Gastroesophageal sphincter (tissue), 4 donors: ENCODE measurements at regions not wholly inside any gene's neighbourhood (a gene's known extent, or its start where the extent isn't known, plus 50 kb on each side); places are given as distances from the start of the nearest gene placed in this dataset.
"Not testable (repeated sequence)": the region's sequence is repeated elsewhere in the genome, so short reads cannot be mapped to it uniquely, and the experiment has no call there.

ENCODE experiments used
- ATAC-seq: fragments of 150-250 bp; one replicate; pipeline ENCODE4 v1.9.1; 2016; ENCODE audit warnings: mild to moderate bottlenecking, moderate library complexity
- H3K27ac ChIP-seq, 4 donors: fragments of 200-600 bp; sonication (generic) in 3 of 4; 1 replicate in 3 of 4; 2 replicates in 1 of 4; pipeline ENCODE4 v1.5.1; 2016 to 2019
- H3K27me3 ChIP-seq: fragments of 200-600 bp; sonication (generic); one replicate; pipeline ENCODE4 v1.5.1; 2019
- H3K36me3 ChIP-seq, 2 donors: fragments of 200-600 bp; sonication (generic); one replicate each; pipeline ENCODE4 v1.5.1; 2019; ENCODE audit warnings: control low read depth in 1 of 2
- H3K4me1 ChIP-seq, 3 donors: fragments of 200-600 bp; sonication (generic); 1 replicate in 2 of 3; 2 replicates in 1 of 3; pipeline ENCODE4 v1.5.1; 2016 to 2019; ENCODE audit warnings: control low read depth in 2 of 3
- H3K4me3 ChIP-seq, 2 donors: fragments of 200-600 bp; sonication (generic); one replicate each; pipeline ENCODE4 v1.5.1; 2019; ENCODE audit warnings: mild to moderate bottlenecking in 1 of 2, moderate library complexity in 1 of 2
- H3K9me3 ChIP-seq, 3 donors: fragments of 200-600 bp; sonication (generic); one replicate each; pipeline ENCODE4 v1.5.1; 2017 to 2019; ENCODE audit warnings: control low read depth in 2 of 3
- EP300 ChIP-seq: sonication (generic); formaldehyde crosslinking; IDR thresholded peaks from one replicate; pipeline ENCODE4 v1.6.1; 2017; ENCODE audit warnings: antibody characterized with exemption, mild to moderate bottlenecking
- POLR2A ChIP-seq, 2 donors: fragments of 450-650 bp; IDR thresholded peaks; one replicate each; pipeline ENCODE4 v1.6.1; 2017; ENCODE audit warnings: antibody characterized with exemption in 2 of 2, mild to moderate bottlenecking in 2 of 2, moderate library complexity in 1 of 2
- POLR2AphosphoS5 ChIP-seq: sonication (generic); formaldehyde crosslinking; IDR thresholded peaks from one replicate; pipeline ENCODE4 v1.6.1; 2017; ENCODE audit warnings: antibody characterized with exemption
- WGBS, 2 donors: methylation state at CpG; one replicate each; pipeline ENCODE4 v1.1.5; 2018; ENCODE audit warnings: low coverage in 1 of 2; 5-methylcytosine and 5-hydroxymethylcytosine counted together
- TF ChIP-seq, protein P1 (sequence below), 4 experiments: fragments of 200-600 bp in 2 of 4; fragments of 450-650 bp in 2 of 4; sonication (generic) in 1 of 4; IDR thresholded peaks; one replicate each; pipeline ENCODE4 v1.5.1; 2017 to 2019; ENCODE audit warnings: antibody characterized with exemption in 4 of 4, mild to moderate bottlenecking in 2 of 4, moderate library complexity in 2 of 4

DNA sequence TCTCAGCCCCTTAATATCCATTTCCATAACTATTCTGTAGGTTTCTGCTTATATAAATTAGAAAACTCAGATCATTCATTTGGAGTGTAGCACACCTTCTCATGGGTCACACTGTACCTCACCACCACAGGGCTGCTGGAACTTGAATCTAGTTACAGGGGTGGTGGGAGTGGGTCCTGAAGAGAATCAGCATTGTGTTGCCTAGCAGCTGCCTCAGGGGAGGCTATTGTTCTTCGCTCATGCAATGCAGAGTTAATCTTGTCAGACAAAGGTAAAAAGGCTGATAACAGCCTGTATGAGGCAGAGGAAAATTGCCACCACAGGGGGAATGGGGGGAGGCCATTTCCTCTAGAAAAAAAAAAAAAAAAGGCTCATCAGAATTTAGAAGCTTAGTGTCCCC is 496.0 kb upstream of the ADGRB3 start:
- Histone ChIP-seq H3K4me3 (no peak overlapping the region), H3K9me3 (peaks cover 0 to 11% (median 0%) of the 10 kb centered on the region in 3 donors), H3K27me3 (no peaks in the 10 kb centered on the region), H3K27ac (no peak overlapping the region), H3K36me3 (no peaks in the 10 kb centered on the region), H3K4me1 (no peaks in the 10 kb centered on the region)
- no CpG with 5 or more reads among the region's 1 CpG for WGBS, 2 donors
- no peak for TF ChIP-seq POLR2A (IDR thresholded peaks at IDR 0.05)
- TF ChIP-seq EP300: no peak
- no peak for TF ChIP-seq POLR2AphosphoS5
- TF ChIP-seq, protein P1, sequence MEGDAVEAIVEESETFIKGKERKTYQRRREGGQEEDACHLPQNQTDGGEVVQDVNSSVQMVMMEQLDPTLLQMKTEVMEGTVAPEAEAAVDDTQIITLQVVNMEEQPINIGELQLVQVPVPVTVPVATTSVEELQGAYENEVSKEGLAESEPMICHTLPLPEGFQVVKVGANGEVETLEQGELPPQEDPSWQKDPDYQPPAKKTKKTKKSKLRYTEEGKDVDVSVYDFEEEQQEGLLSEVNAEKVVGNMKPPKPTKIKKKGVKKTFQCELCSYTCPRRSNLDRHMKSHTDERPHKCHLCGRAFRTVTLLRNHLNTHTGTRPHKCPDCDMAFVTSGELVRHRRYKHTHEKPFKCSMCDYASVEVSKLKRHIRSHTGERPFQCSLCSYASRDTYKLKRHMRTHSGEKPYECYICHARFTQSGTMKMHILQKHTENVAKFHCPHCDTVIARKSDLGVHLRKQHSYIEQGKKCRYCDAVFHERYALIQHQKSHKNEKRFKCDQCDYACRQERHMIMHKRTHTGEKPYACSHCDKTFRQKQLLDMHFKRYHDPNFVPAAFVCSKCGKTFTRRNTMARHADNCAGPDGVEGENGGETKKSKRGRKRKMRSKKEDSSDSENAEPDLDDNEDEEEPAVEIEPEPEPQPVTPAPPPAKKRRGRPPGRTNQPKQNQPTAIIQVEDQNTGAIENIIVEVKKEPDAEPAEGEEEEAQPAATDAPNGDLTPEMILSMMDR (IDR thresholded peaks at IDR 0.05): no peak
- no peak for ATAC-seq

DNA sequence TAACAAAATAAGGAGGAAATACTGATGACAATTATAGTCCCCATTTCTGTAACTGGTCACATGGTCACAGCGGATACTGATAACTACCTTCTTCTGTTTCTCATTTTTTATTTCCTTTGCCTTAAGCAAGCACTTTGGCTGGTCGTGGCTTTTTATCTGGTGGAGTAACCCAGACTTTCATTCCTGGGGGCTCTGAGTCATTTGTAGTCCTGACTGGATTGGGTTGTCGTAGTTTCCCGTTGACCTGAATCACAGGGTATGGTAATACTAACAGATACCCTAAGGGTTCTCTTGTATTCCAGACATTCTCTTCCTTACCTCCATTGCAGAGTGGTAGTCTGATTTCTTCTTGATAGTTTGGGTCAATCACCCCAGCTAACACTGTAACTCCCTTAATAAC is 500.3 kb upstream of the ADGRB3 start:
- Histone ChIP-seq H3K4me1 (no peaks in the 10 kb centered on the region), H3K4me3 (no peak overlapping the region), H3K9me3 (no peaks in the 10 kb centered on the region), H3K27me3 (no peaks in the 10 kb centered on the region), H3K27ac (no peak overlapping the region), H3K36me3 (no peaks in the 10 kb centered on the region)
- no peak for ATAC-seq
- TF ChIP-seq, protein P1 (IDR thresholded peaks at IDR 0.05): no peak
- 77 to 94% methylated on average over 4 of the region's 4 CpGs for WGBS, 2 donors

DNA sequence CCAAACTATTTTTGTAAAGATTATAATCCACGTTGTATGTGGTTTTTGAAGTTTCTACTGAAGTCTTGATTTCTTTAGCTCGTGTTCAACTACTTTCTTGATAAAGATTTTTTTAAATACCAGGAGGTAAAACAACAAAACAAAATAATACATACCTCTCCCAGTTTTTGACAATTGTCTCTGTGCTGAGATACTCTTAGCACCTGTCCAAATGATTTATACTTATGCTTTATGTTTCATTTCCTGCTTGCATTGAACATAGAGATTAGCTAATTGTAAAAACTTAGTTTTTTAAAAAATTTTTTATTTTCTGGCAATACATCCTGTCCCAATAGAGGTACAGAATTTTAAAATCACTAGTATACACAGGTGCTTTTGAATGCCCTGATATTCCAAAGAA is 506.9 kb upstream of the ADGRB3 start:
- Histone ChIP-seq H3K4me1 (no peaks in the 10 kb centered on the region), H3K36me3 (no peaks in the 10 kb centered on the region), H3K4me3 (no peak overlapping the region), H3K27me3 (no peaks in the 10 kb centered on the region), H3K9me3 (no peaks in the 10 kb centered on the region), H3K27ac (no peak overlapping the region)
- no peak for ATAC-seq
- WGBS, 2 donors: 63 to 72% methylated on average over 2 of the region's 2 CpGs
- TF ChIP-seq EP300 (no peak), POLR2AphosphoS5 (no peak), POLR2A (IDR thresholded peaks at IDR 0.05) (no peak)
- TF ChIP-seq, protein P1 (IDR thresholded peaks at IDR 0.05): no peak

GRCh38 chr6:68127074-68127473 is 508.0 kb upstream of the ADGRB3 start:
- 90% methylated on average over 3 of the region's 4 CpGs; no CpG with 5 or more reads in 1 of the 2 donors for WGBS, 2 donors
- TF ChIP-seq, protein P1 (IDR thresholded peaks at IDR 0.05): no peak
- TF ChIP-seq POLR2AphosphoS5 (no peak), EP300 (no peak), POLR2A (IDR thresholded peaks at IDR 0.05) (no peak)
- peaks cover 0 to 5% (median 0%) of the 10 kb centered on the region in 3 donors for H3K9me3 ChIP-seq
- H3K36me3 ChIP-seq: no peaks in the 10 kb centered on the region
- ATAC-seq: no peak
- H3K27ac ChIP-seq: no peak overlapping the region
- H3K4me3 ChIP-seq: no peak overlapping the region
- H3K4me1 ChIP-seq: no peaks in the 10 kb centered on the region
- no peaks in the 10 kb centered on the region for H3K27me3 ChIP-seq

DNA sequence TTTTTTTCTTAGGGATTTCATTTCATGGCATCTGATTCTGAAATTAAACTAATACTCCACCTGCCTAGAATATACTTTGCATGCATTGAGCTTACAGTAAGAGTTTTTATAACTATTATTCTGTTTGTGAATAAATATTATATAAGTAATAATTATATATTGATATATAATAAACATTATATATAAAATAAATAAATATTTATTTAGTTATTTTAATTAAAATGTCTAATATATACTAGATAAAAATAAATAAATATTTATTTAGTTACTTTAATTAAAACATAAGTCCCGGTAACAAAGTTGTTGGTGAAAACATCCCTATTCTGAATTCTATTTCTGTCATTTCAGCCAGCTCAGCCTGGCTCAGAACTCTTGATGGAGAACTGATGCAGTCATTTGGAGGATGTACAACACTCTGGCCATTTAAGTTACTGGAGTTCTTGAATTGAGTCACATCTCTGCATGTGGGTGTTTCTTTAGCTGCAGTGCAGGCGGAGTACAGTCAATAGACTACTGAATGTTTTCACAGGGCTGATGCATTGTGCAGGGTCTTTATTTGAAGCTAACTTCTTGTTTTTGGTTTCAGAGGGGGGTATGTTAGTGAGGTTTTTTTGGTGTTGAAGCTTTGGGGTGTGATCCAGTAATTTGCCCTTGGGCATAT is 508.9 kb upstream of the ADGRB3 start:
- TF ChIP-seq, protein P1 (IDR thresholded peaks at IDR 0.05): no peak
- TF ChIP-seq EP300: no peak
- TF ChIP-seq POLR2A (IDR thresholded peaks at IDR 0.05): no peak
- no peak for TF ChIP-seq POLR2AphosphoS5
- H3K4me3 ChIP-seq: no peak overlapping the region

DNA sequence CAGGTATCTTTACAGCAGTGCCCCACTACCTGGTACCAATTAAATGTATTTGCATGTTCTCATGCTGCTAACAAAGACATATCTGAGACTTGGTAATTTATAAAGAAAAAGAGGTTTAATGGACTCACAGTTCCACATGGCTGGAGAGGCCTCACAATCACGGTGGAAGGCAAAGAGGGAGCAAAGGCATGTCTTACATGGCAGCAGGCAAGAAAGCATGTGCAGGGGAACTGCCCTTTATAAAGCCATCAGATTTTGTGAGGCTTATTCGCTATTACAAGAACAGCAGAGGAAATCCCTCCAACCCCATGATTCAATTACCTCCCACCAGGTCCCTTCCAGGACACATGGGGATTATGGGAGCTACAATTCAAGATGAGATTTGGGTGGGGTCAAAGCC is 512.1 kb upstream of the ADGRB3 start:
- H3K4me3 ChIP-seq, H3K27ac ChIP-seq, H3K27me3 ChIP-seq, H3K4me1 ChIP-seq, ATAC-seq, H3K36me3 ChIP-seq: not testable (repeated sequence)
- 56 to 80% methylated on average over 1 to 2 of the region's 2 CpGs for WGBS, 2 donors
- peaks cover 0 to 16% (median 0%) of the 10 kb centered on the region in 3 donors for H3K9me3 ChIP-seq

More for the DNA sequence above, 508.9 kb upstream of the ADGRB3 start:
- Histone ChIP-seq H3K9me3 (peaks cover 0 to 13% (median 0%) of the 10 kb centered on the region in 3 donors), H3K4me1 (no peaks in the 10 kb centered on the region), H3K27me3 (no peaks in the 10 kb centered on the region), H3K27ac (no peak overlapping the region), H3K36me3 (no peaks in the 10 kb centered on the region)
- WGBS, 2 donors: 85 to 94% methylated on average over 2 of the region's 2 CpGs
- no peak for ATAC-seq
